Activated T-cell treated with anti-CD3 and anti-CD28 coated beads, Interleukin-2, amount 50 U/mL, for 4 hours (primary cell): ENCODE measurements at regions not wholly inside any gene's neighbourhood (a gene's known extent, or its start where the extent isn't known, plus 50 kb on each side); places are given as distances from the start of the nearest gene placed in this dataset.

Experiments
- ATAC-seq, 2 donors: fragments of 200-7000 bp; cut with Tn5 transposase; one replicate each; pipeline ENCODE4 v1.10.0; 2021
- DNase-seq: peaks from one replicate; pipeline ENCODE4 v3.0.0-alpha.2; 2020
- H3K27me3 Mint-ChIP-seq: one replicate; pipeline ENCODE4 v1.8.0; 2021; ENCODE audit warnings: low read depth, mixed read lengths
- H3K36me3 Mint-ChIP-seq: one replicate; pipeline ENCODE4 v1.8.0; 2022; ENCODE audit warnings: mixed read lengths; ENCODE audit not compliant: insufficient read depth
- H3K4me1 Mint-ChIP-seq: one replicate; pipeline ENCODE4 v1.8.0; 2021; ENCODE audit warnings: low read depth, mixed read lengths
- H3K4me3 Mint-ChIP-seq: one replicate; pipeline ENCODE4 v1.8.0; 2021; ENCODE audit warnings: mild to moderate bottlenecking, moderate library complexity, mixed read lengths
- H3K9me3 Mint-ChIP-seq: one replicate; pipeline ENCODE4 v1.8.0; 2021; ENCODE audit warnings: mixed read lengths

- H3K27me3 Mint-ChIP-seq: no peaks in the 10 kb centered on the region
- H3K36me3 Mint-ChIP-seq: no peaks in the 10 kb centered on the region
- DNase-seq: no peak
- no peaks in the 10 kb centered on the region for H3K9me3 Mint-ChIP-seq
- no peak overlapping the region for H3K4me3 Mint-ChIP-seq
- ATAC-seq: no peak
- H3K4me1 Mint-ChIP-seq: no peaks in the 10 kb centered on the region
Measured at GRCh38 chr13:87827479-87827878, 156.3 kb downstream of the SLITRK5 start.

GRCh38 chr13:87837522-87837921 is 166.4 kb downstream of the SLITRK5 start:
- H3K36me3 Mint-ChIP-seq: no peaks in the 10 kb centered on the region
- no peaks in the 10 kb centered on the region for H3K27me3 Mint-ChIP-seq
- peaks cover 19% of the 10 kb centered on the region for H3K9me3 Mint-ChIP-seq
- ATAC-seq (no peak), DNase-seq (no peak)
- H3K4me3 Mint-ChIP-seq: no peak overlapping the region
- no peaks in the 10 kb centered on the region for H3K4me1 Mint-ChIP-seq

- peaks cover 17% of the 10 kb centered on the region for H3K9me3 Mint-ChIP-seq
- H3K4me1 Mint-ChIP-seq: no peaks in the 10 kb centered on the region
- no peaks in the 10 kb centered on the region for H3K36me3 Mint-ChIP-seq
- no peak overlapping the region for H3K4me3 Mint-ChIP-seq
- H3K27me3 Mint-ChIP-seq: no peaks in the 10 kb centered on the region
- DNase-seq (no peak), ATAC-seq (no peak)
Measured at GRCh38 chr13:87837946-87838345, 166.8 kb downstream of the SLITRK5 start.

- peaks cover 16% of the 10 kb centered on the region for H3K9me3 Mint-ChIP-seq
- H3K27me3 Mint-ChIP-seq: no peaks in the 10 kb centered on the region
- no peak overlapping the region for H3K4me3 Mint-ChIP-seq
- no peak for ATAC-seq
- H3K4me1 Mint-ChIP-seq: no peaks in the 10 kb centered on the region
- H3K36me3 Mint-ChIP-seq: no peaks in the 10 kb centered on the region
- DNase-seq: no peak
Measured at GRCh38 chr13:87851410-87851809, 180.2 kb downstream of the SLITRK5 start.

- DNase-seq (no peak), ATAC-seq (no peak)
- no peaks in the 10 kb centered on the region for H3K27me3 Mint-ChIP-seq
- no peak overlapping the region for H3K4me3 Mint-ChIP-seq
- H3K4me1 Mint-ChIP-seq: no peaks in the 10 kb centered on the region
- peaks cover 22% of the 10 kb centered on the region for H3K9me3 Mint-ChIP-seq
- H3K36me3 Mint-ChIP-seq: no peaks in the 10 kb centered on the region
Measured at GRCh38 chr13:87855553-87855952, 184.4 kb downstream of the SLITRK5 start.

- DNase-seq (no peak), ATAC-seq (no peak)
- H3K27me3 Mint-ChIP-seq: no peaks in the 10 kb centered on the region
- peaks cover 9% of the 10 kb centered on the region for H3K9me3 Mint-ChIP-seq
- H3K4me3 Mint-ChIP-seq: no peak overlapping the region
- no peaks in the 10 kb centered on the region for H3K36me3 Mint-ChIP-seq
- no peaks in the 10 kb centered on the region for H3K4me1 Mint-ChIP-seq
Measured at GRCh38 chr13:87859261-87859660, 188.1 kb downstream of the SLITRK5 start.

- DNase-seq: no peak
- H3K27me3 Mint-ChIP-seq: no peaks in the 10 kb centered on the region
- H3K4me3 Mint-ChIP-seq: no peak overlapping the region
- no peak for ATAC-seq
- H3K4me1 Mint-ChIP-seq: no peaks in the 10 kb centered on the region
- no peaks in the 10 kb centered on the region for H3K36me3 Mint-ChIP-seq
- H3K9me3 Mint-ChIP-seq: peaks cover 7% of the 10 kb centered on the region
Measured at GRCh38 chr13:87867426-87867825, 196.3 kb downstream of the SLITRK5 start.

GRCh38 chr13:87868731-87869130 is 197.6 kb downstream of the SLITRK5 start:
- Mint-ChIP-seq H3K4me3 (no peak overlapping the region), H3K36me3 (no peaks in the 10 kb centered on the region), H3K9me3 (peaks cover 7% of the 10 kb centered on the region), H3K4me1 (no peaks in the 10 kb centered on the region), H3K27me3 (no peaks in the 10 kb centered on the region)
- DNase-seq (no peak), ATAC-seq (no peak)

- Mint-ChIP-seq H3K36me3 (no peaks in the 10 kb centered on the region), H3K4me3 (no peak overlapping the region), H3K4me1 (no peaks in the 10 kb centered on the region), H3K9me3 (peaks cover 3% of the 10 kb centered on the region), H3K27me3 (no peaks in the 10 kb centered on the region)
- ATAC-seq (no peak), DNase-seq (no peak)
Measured at GRCh38 chr13:87872813-87873212, 201.6 kb downstream of the SLITRK5 start.

GRCh38 chr13:87877477-87877876 is 206.3 kb downstream of the SLITRK5 start:
- H3K9me3 Mint-ChIP-seq: peaks cover 10% of the 10 kb centered on the region
- DNase-seq (no peak), ATAC-seq (no peak)
- H3K4me1 Mint-ChIP-seq: no peaks in the 10 kb centered on the region
- no peaks in the 10 kb centered on the region for H3K36me3 Mint-ChIP-seq
- no peaks in the 10 kb centered on the region for H3K27me3 Mint-ChIP-seq
- no peak overlapping the region for H3K4me3 Mint-ChIP-seq

GRCh38 chr13:87878706-87879105 is 207.5 kb downstream of the SLITRK5 start:
- DNase-seq (no peak), ATAC-seq (no peak)
- no peak overlapping the region for H3K4me3 Mint-ChIP-seq
- peaks cover 10% of the 10 kb centered on the region for H3K9me3 Mint-ChIP-seq
- H3K27me3 Mint-ChIP-seq: no peaks in the 10 kb centered on the region
- H3K36me3 Mint-ChIP-seq: no peaks in the 10 kb centered on the region
- no peaks in the 10 kb centered on the region for H3K4me1 Mint-ChIP-seq

- no peaks in the 10 kb centered on the region for H3K27me3 Mint-ChIP-seq
- DNase-seq: no peak
- ATAC-seq: no peak
Measured at GRCh38 chr13:87884884-87885283, 213.7 kb downstream of the SLITRK5 start.

GRCh38 chr13:87887459-87888123 is 216.4 kb downstream of the SLITRK5 start:
- H3K4me1 Mint-ChIP-seq: no peaks in the 10 kb centered on the region
- peaks cover 13% of the 10 kb centered on the region for H3K9me3 Mint-ChIP-seq
- H3K27me3 Mint-ChIP-seq: no peaks in the 10 kb centered on the region
- no peaks in the 10 kb centered on the region for H3K36me3 Mint-ChIP-seq
- DNase-seq: no peak
- no peak for ATAC-seq
- no peak overlapping the region for H3K4me3 Mint-ChIP-seq

More at GRCh38 chr13:87884884-87885283, 213.7 kb downstream of the SLITRK5 start:
- H3K4me3 Mint-ChIP-seq: no peak overlapping the region
- H3K9me3 Mint-ChIP-seq: peaks cover 13% of the 10 kb centered on the region
- H3K36me3 Mint-ChIP-seq: no peaks in the 10 kb centered on the region
- no peaks in the 10 kb centered on the region for H3K4me1 Mint-ChIP-seq

- Mint-ChIP-seq H3K4me1 (no peaks in the 10 kb centered on the region), H3K36me3 (no peaks in the 10 kb centered on the region), H3K4me3 (no peak overlapping the region), H3K9me3 (peaks cover 13% of the 10 kb centered on the region), H3K27me3 (no peaks in the 10 kb centered on the region)
- DNase-seq (no peak), ATAC-seq (no peak)
Measured at GRCh38 chr13:87889254-87889653, 218.1 kb downstream of the SLITRK5 start.

- no peaks in the 10 kb centered on the region for H3K36me3 Mint-ChIP-seq
- no peaks in the 10 kb centered on the region for H3K27me3 Mint-ChIP-seq
- no peaks in the 10 kb centered on the region for H3K4me1 Mint-ChIP-seq
- DNase-seq: no peak
- ATAC-seq: no peak
- peaks cover 3% of the 10 kb centered on the region for H3K9me3 Mint-ChIP-seq
- H3K4me3 Mint-ChIP-seq: no peak overlapping the region
Measured at GRCh38 chr13:87893186-87893585, 222.0 kb downstream of the SLITRK5 start.

GRCh38 chr13:87894059-87894458 is 222.9 kb downstream of the SLITRK5 start:
- Mint-ChIP-seq H3K4me1 (no peaks in the 10 kb centered on the region), H3K9me3 (peaks cover 3% of the 10 kb centered on the region), H3K36me3 (no peaks in the 10 kb centered on the region), H3K4me3 (no peak overlapping the region), H3K27me3 (no peaks in the 10 kb centered on the region)
- ATAC-seq (no peak), DNase-seq (no peak)
